GM12892 (cell line): ENCODE measurements at regions not wholly inside any gene's neighbourhood (a gene's known extent, or its start where the extent isn't known, plus 50 kb on each side); places are given as distances from the start of the nearest gene placed in this dataset.
"Not testable (repeated sequence)": the region's sequence is repeated elsewhere in the genome, so short reads cannot be mapped to it uniquely, and the experiment has no call there.

Experiments used
- DNase-seq: peaks from one replicate; pipeline ENCODE4 v3.0.0; 2011; ENCODE audit not compliant: insufficient read length
- FAIRE-seq: peaks from 2 replicates; lab custom pipeline; 2011; peaks lifted over from hg19 to GRCh38; lab: Jason Lieb, UNC
- POLR2A ChIP-seq: IDR thresholded peaks from 2 replicates; pipeline ENCODE4 v1.6.1; 2011; ENCODE audit warnings: low read depth, low read length, control low read depth
- POLR2AphosphoS5 ChIP-seq: IDR thresholded peaks from 2 replicates; pipeline ENCODE4 v1.6.1; 2011; ENCODE audit warnings: low read depth, low read length, control low read depth
- TAF1 ChIP-seq: IDR thresholded peaks from 2 replicates; pipeline ENCODE4 v1.6.1; 2011; ENCODE audit warnings: low read depth, mild to moderate bottlenecking, control low read depth, low read length, borderline replicate concordance

- no peak for FAIRE-seq
- no peak for DNase-seq
- TF ChIP-seq TAF1 (no peak), POLR2A (no peak), POLR2AphosphoS5 (no peak)
Measured at GRCh38 chr3:104286645-104287044, 1080.1 kb upstream of the ALCAM start.

- no peak for DNase-seq
- FAIRE-seq = no peak
- TF ChIP-seq POLR2AphosphoS5 (no peak), TAF1 (no peak), POLR2A (no peak)
Measured at GRCh38 chr3:104291437-104291851, 1075.3 kb upstream of the ALCAM start.

- FAIRE-seq = no peak
- DNase-seq = no peak
- TF ChIP-seq TAF1 = no peak
- no peak for TF ChIP-seq POLR2A
- TF ChIP-seq POLR2AphosphoS5 = no peak
Measured at GRCh38 chr3:104291878-104292277, 1074.8 kb upstream of the ALCAM start.

GRCh38 chr3:104297617-104298016 is 1069.1 kb upstream of the ALCAM start:
- FAIRE-seq = no peak

GRCh38 chr3:104298662-104299061 is 1068.0 kb upstream of the ALCAM start:
- DNase-seq (no peak), FAIRE-seq (no peak)

More at GRCh38 chr3:104297617-104298016, 1069.1 kb upstream of the ALCAM start:
- no peak for DNase-seq
- TF ChIP-seq POLR2A (no peak), POLR2AphosphoS5 (no peak), TAF1 (no peak)

GRCh38 chr3:104316118-104316517 is 1050.6 kb upstream of the ALCAM start:
- no peak for FAIRE-seq
- TF ChIP-seq TAF1 = no peak
- TF ChIP-seq POLR2AphosphoS5 = no peak
- no peak for TF ChIP-seq POLR2A
- no peak for DNase-seq

More at GRCh38 chr3:104298662-104299061, 1068.0 kb upstream of the ALCAM start:
- TF ChIP-seq POLR2A (no peak), POLR2AphosphoS5 (no peak), TAF1 (no peak)

GRCh38 chr3:104323226-104323625 is 1043.5 kb upstream of the ALCAM start:
- DNase-seq (no peak), FAIRE-seq (no peak)
- TF ChIP-seq POLR2A = no peak
- TF ChIP-seq TAF1 = no peak
- no peak for TF ChIP-seq POLR2AphosphoS5

GRCh38 chr3:104347291-104347690 is 1019.4 kb upstream of the ALCAM start:
- DNase-seq = no peak
- no peak for TF ChIP-seq POLR2A
- TF ChIP-seq POLR2AphosphoS5 = no peak
- no peak for TF ChIP-seq TAF1
- FAIRE-seq = no peak

- DNase-seq = no peak
- FAIRE-seq = no peak
- TF ChIP-seq POLR2A = no peak
- TF ChIP-seq TAF1 = no peak
- TF ChIP-seq POLR2AphosphoS5 = no peak
Measured at GRCh38 chr3:104349836-104350235, 1016.9 kb upstream of the ALCAM start.

GRCh38 chr3:104353951-104354350 is 1012.8 kb upstream of the ALCAM start:
- DNase-seq = no peak
- no peak for FAIRE-seq
- TF ChIP-seq POLR2A (no peak), POLR2AphosphoS5 (no peak), TAF1 (no peak)

- FAIRE-seq (no peak), DNase-seq (no peak)
- TF ChIP-seq POLR2AphosphoS5 (no peak), POLR2A (no peak), TAF1 (no peak)
Measured at GRCh38 chr3:104359546-104359945, 1007.2 kb upstream of the ALCAM start.

- FAIRE-seq (no peak), DNase-seq (no peak)
- TF ChIP-seq POLR2AphosphoS5 = no peak
- no peak for TF ChIP-seq TAF1
- no peak for TF ChIP-seq POLR2A
Measured at GRCh38 chr3:104360038-104360437, 1006.7 kb upstream of the ALCAM start.

- not testable (repeated sequence) for FAIRE-seq, DNase-seq
Measured at GRCh38 chr3:104361748-104362147, 1005.0 kb upstream of the ALCAM start.

GRCh38 chr3:104362319-104362718 is 1004.4 kb upstream of the ALCAM start:
- no peak for TF ChIP-seq TAF1
- no peak for TF ChIP-seq POLR2AphosphoS5
- TF ChIP-seq POLR2A = no peak
- FAIRE-seq (no peak), DNase-seq (no peak)
